ENCODE measurements at regions not wholly inside any gene's neighbourhood (a gene's known extent, or its start where the extent isn't known, plus 50 kb on each side); places are given as distances from the start of the nearest gene placed in this dataset.

- no peak overlapping the region for H3K4me3 Mint-ChIP-seq
- H4K91ac ChIP-seq (ENCODE audit: insufficient read length, low read depth, low read length) = no peak overlapping the region
- no peak overlapping the region for H3K18ac ChIP-seq (ENCODE audit: insufficient read length, low read depth, low read length)
- H2BK5ac ChIP-seq (ENCODE audit: insufficient read length, low read length) = no peak overlapping the region
- H3K27ac Mint-ChIP-seq = no peak overlapping the region
- H3K9me3 ChIP-seq (ENCODE audit: control insufficient read depth, low read depth, low read length) = no peaks in the 10 kb centered on the region
- TF ChIP-seq, protein P1, sequence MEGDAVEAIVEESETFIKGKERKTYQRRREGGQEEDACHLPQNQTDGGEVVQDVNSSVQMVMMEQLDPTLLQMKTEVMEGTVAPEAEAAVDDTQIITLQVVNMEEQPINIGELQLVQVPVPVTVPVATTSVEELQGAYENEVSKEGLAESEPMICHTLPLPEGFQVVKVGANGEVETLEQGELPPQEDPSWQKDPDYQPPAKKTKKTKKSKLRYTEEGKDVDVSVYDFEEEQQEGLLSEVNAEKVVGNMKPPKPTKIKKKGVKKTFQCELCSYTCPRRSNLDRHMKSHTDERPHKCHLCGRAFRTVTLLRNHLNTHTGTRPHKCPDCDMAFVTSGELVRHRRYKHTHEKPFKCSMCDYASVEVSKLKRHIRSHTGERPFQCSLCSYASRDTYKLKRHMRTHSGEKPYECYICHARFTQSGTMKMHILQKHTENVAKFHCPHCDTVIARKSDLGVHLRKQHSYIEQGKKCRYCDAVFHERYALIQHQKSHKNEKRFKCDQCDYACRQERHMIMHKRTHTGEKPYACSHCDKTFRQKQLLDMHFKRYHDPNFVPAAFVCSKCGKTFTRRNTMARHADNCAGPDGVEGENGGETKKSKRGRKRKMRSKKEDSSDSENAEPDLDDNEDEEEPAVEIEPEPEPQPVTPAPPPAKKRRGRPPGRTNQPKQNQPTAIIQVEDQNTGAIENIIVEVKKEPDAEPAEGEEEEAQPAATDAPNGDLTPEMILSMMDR (conservative IDR thresholded peaks at IDR 0.05) = no peak
- H3K4ac ChIP-seq (ENCODE audit: low read depth, low read length) = no peak overlapping the region
- H3K9me3 Mint-ChIP-seq = no peaks in the 10 kb centered on the region; a peak in 1 of 5 replicates
- H4K5ac ChIP-seq (ENCODE audit: insufficient read length, low read depth, low read length) = no peak overlapping the region
- DNase-seq = no peak
- no peak overlapping the region for H3T11ph ChIP-seq (ENCODE audit: low read length)
- H2AK5ac ChIP-seq (ENCODE audit: insufficient read length, low read length) = no peak overlapping the region
- H2BK120ac ChIP-seq (ENCODE audit: low read depth, low read length, poor library complexity, severe bottlenecking) = no peak overlapping the region
- H2BK20ac ChIP-seq (ENCODE audit: low read depth, low read length, poor library complexity, severe bottlenecking) = no peak overlapping the region
- no peak overlapping the region for H2AFZ ChIP-seq (ENCODE audit: low read length)
- H3K36me3 Mint-ChIP-seq (ENCODE audit: insufficient read depth in 1 of 3, low read depth in 3 of 3) = no peaks in the 10 kb centered on the region
- H3K79me1 ChIP-seq (ENCODE audit: insufficient read depth, low read depth, low read length, poor library complexity, severe bottlenecking) = no peaks in the 10 kb centered on the region
- H4K20me1 ChIP-seq (ENCODE audit: control insufficient read depth, insufficient read depth, insufficient read length) = no peaks in the 10 kb centered on the region
- H3K9ac ChIP-seq (ENCODE audit: extremely low read depth, insufficient read length, low read length) = no peak overlapping the region
- H3K27me3 Mint-ChIP-seq (ENCODE audit: low read depth) = peaks cover 2% of the 10 kb centered on the region; the same call in 1 of the 2 replicates
- no peaks in the 10 kb centered on the region for H3K23me2 ChIP-seq (ENCODE audit: insufficient read length, low read depth, low read length, poor library complexity, severe bottlenecking)
- no peak overlapping the region for H2BK12ac ChIP-seq (ENCODE audit: insufficient read length, low read depth, low read length)
- H3K4me1 ChIP-seq (ENCODE audit: insufficient read depth, low read length) = no peaks in the 10 kb centered on the region
- no peak overlapping the region for H3K4me2 ChIP-seq (ENCODE audit: insufficient read depth, insufficient read length, low read length)
- no peak overlapping the region for H3K56ac ChIP-seq (ENCODE audit: insufficient read length, low read depth, low read length)
- H3K14ac ChIP-seq (ENCODE audit: insufficient read depth, low read length) = no peak overlapping the region
- no peaks in the 10 kb centered on the region for H3K79me2 ChIP-seq (ENCODE audit: insufficient read depth, low read length)
- H4K8ac ChIP-seq (replicated peaks; ENCODE audit: insufficient read length, low read depth, low read length) = no peak overlapping the region
- H3K4me1 Mint-ChIP-seq = no peaks in the 10 kb centered on the region
- H3K27me3 ChIP-seq (ENCODE audit: insufficient read depth, low read length) = no peaks in the 10 kb centered on the region
- no peak overlapping the region for H2BK15ac ChIP-seq (ENCODE audit: low read depth, low read length)
- WGBS (ENCODE audit: extremely low coverage, insufficient read length, low lambda C conversion rate) = no CpG with 5 or more reads among the region's 4 CpGs
- H3K27ac ChIP-seq (ENCODE audit: insufficient read length, low read depth, low read length) = no peak overlapping the region
- no peak overlapping the region for H3K23ac ChIP-seq (ENCODE audit: insufficient read length, low read depth, low read length)
Measured at GRCh38 chr13:65064967-65065366, 2165.2 kb downstream of the PCDH9 start.
